HG03135 (cell line): ENCODE measurements at regions not wholly inside any gene's neighbourhood (a gene's known extent, or its start where the extent isn't known, plus 50 kb on each side); places are given as distances from the start of the nearest gene placed in this dataset.
"Not testable (repeated sequence)": the region's sequence is repeated elsewhere in the genome, so short reads cannot be mapped to it uniquely, and the experiment has no call there.

Source experiments
- ATAC-seq: cut with Tn5 transposase; IDR thresholded peaks from one replicate; pipeline ENCODE4 v1.9.1; 2021; ENCODE audit warnings: mild to moderate bottlenecking, moderate library complexity; ENCODE audit not compliant: unreplicated experiment

DNA sequence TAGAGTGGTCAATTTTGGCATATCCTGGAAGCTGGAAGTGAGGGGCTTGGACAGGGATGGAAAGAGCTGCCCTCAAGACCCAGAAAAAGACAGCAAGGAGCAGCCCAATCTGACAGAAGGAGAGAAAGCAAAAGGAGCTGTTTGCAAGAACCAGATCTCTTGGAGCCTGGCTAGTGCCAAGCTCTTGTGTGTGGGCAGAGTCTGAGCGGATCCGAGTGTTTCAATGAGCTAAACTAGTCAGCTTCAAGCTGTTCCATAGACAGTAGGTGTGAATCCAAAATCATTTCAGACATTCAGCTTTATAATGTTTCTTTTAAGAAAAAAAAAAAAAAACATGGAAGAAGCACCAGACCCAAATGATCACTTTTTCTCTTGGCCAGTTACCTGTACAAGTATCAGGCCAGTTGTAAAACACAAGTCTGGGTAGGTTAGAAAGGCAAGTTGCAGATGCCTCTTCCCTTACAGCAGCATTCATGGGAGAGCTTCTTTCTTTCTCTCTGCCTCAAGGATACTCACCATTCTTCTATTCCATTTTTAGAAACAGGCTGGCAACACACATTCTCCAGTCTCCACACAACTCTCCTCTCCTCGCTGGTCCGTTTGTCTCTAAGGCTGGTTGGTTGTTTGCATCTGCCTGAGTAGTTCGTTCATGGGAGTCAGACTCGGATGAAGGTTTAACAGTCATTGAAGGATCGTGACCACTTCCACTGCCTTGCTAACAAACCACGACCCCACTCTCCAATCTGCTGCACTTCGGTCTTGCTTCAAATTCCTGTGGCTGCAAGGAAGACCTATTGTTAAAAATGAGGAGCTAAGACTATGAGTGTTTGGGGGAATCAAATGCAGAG, 105.2 kb upstream of the GATB start:
- ATAC-seq: no peak

DNA sequence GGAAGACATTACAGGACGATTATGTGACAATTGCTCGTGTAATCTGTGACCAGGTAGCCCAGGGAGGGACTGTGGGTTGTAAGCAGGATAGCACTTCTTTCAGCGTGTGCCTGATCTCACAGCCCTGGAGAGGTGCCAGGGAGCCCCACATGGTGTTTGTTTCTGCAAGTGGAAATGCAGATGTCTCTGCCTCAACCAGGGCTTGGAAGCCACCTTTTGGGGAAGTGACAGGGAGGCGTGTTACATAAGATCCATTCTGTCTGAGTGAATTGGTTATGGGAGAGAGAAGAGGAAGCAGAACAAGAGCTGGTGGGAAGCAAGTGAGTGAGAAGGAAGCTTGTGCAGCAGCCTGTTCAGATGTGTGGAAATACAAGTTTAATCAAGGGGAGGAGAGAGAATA, 104.5 kb upstream of the GATB start:
- ATAC-seq: no peak

GRCh38 chr4:151864068-151864467, 103.3 kb upstream of the GATB start:
- ATAC-seq: no peak

GRCh38 chr4:151862766-151863165, 102.0 kb upstream of the GATB start:
- no peak for ATAC-seq

- no peak for ATAC-seq
Observed at GRCh38 chr4:151860561-151861093, 99.8 kb upstream of the GATB start.

DNA sequence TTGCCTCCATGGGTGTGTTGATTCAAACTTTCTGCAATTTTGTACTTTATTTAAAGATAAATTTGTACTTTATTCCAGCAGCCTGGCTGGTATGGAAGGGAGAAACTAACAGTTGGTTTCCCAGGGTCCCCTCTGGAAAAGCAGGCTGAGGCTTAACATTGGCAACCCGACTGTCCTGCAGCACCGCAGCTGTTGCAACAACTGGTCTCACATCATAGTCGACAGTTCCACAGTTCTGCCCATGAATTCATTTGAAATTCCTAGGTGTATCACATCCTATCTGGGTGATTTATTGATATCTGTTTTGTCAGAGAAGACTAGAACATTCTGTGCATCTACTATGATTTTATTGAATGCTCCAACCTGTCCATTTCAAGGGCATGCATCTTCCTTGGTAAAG, 98.8 kb upstream of the GATB start:
- no peak for ATAC-seq

DNA sequence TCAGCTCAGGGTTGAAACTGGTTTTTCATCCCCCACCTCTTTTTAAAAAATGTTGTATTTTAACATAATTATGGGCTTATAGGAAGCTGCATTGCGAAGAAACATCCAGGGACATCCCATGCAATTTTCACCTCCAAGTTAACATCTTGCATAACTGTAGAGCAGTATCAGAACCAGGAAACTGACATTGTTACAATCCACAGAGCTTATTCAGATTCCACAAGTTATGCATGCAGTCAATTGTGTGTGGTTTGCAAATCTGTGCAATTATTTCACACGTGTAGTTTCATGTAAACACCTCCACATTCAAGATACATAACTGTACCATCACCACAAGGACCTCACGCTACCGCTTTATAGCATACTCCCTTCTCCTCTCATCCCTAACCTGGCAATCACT, 97.5 kb upstream of the GATB start:
- no peak for ATAC-seq

- no peak for ATAC-seq
Observed at GRCh38 chr4:151857368-151857767, 96.6 kb upstream of the GATB start.

DNA sequence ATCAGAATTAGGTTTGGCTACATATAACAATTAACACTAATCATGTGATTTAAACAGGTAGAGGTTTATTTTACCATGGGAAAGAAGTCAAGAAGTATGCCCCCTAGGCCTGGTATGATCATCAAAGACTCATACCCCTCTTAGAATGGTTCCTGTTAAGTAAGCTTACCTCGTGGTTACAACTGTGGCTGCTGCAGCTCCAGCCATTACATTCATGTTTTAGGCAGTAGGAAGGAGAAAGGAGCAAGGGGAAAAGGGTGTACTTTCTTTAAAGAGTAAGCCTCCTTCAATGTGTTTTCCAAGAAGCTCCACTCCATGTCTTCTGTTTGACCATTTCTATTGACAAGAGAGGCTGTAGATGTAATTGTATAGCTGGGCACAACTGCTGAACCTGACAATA, 94.9 kb upstream of the GATB start:
- ATAC-seq: no peak

DNA sequence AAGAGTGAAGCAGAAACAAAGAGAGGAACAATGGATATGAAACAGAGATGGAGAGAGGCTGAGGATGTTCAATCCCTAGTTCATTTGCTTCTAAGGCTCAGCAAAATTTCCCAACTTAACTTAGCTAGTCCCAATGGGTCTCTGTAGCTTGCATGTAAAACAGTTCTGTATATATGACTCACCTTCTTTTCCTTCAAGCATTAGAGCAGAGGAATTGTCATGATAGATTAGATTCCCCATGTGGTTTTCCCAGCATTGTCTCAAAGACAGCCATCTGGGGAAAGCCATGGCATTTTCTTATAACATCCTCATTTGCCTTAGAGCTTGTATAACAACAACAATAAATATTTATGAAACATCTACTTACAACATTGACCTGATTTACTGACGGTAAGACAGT, 93.9 kb upstream of the GATB start:
- ATAC-seq: no peak

- no peak for ATAC-seq
Observed at GRCh38 chr4:151853034-151853433, 92.2 kb upstream of the GATB start.

DNA sequence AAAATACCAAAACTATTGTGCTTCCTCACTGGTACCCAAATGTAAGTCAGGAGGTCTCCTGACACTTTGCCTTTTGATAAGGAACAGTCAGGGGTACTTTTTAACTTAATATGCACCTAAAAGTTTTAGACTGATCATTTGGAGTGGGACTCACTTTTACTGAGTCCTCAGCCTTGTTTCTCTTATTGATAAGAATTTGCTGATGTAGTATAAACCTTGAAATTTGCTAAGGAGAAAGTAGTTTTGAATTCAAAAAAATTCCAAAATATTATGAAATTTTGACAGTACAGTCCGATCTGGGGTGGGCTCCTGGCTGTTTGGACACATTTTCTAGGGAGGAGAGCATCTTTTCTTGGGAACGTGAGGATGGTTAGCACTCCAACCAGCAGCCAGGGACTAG, 91.4 kb upstream of the GATB start:
- ATAC-seq: no peak

DNA sequence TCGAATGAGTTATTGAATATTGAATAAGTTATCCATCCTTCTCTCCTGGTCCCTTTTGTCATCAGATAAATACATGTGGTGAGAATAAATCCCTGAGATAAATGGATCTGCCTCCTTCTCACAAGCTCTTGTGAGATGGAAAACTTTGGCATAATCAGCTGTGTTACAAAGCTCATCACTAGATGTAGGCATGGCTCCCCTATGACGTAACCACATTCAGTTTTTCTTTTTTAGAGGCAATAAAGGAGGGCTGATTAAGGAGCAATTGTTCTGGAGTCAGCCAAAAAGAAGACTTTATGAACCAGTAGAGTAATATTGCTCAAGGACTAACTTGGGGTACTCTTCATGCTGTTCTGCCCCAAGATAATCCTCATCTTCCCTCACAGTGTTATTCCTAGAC, 90.5 kb upstream of the GATB start:
- ATAC-seq: no peak

GRCh38 chr4:151850791-151851213, 90.0 kb upstream of the GATB start:
- no peak for ATAC-seq

GRCh38 chr4:151845551-151845950, 84.7 kb upstream of the GATB start:
- not testable (repeated sequence) for ATAC-seq

GRCh38 chr4:151842430-151843079, 81.7 kb upstream of the GATB start:
- no peak for ATAC-seq

DNA sequence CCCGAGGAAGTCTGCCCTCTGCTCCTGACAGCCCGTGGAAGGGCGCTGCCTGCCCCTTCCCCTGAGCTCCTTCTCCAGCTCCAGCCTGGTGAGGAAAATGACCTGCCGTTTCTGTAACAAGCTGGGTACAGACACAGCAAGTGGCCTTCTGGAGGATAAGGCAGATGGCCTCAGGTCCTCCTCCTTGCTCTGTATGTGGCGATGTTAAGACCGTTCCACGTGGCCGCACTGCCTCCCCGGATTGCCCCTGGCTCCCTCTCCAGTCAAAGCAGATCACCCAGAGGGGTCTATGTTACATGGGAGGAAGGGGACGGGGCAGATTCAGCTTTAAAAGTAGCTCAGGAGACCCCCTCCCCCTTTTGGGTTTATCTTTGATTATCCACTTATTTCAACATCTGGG, 80.3 kb upstream of the GATB start:
- no peak for ATAC-seq

DNA sequence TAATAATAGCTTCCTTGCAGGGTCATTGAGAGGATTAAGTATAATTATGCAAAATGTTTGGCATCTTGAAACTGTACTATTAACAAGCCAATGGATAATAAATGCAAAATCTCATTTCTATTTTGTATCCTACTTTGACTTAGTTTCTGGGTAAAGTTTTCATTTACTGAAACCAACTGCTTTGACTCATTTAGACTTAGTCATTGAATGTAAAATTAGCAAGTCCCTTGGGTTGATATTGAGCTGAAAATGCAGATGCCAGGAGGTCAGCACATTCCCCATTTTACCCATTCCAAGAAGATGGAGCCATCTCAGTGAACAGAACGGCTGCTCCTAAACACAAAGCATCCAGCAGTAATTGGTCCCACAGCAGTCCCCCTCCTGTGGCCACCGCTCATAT, 74.7 kb upstream of the GATB start:
- ATAC-seq: no peak

DNA sequence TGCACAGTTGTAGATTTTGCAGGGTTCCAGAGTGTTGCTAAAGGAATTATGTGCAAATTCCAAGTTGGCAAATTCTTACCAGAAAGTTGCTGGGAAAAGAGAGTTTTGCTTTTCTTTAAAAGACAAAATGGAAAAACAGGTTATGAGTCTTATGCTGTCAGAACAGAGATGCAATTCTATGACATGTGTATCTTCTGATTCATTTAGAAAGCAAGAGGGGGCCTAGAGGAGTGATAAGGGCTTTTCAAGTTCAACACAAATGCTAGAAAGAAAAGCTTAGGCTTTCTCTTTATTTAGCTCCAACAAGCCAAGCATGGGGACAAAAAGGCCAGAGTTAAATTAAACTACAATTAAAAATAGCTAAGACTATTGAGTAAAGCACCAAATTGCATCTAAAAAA, 72.4 kb upstream of the GATB start:
- no peak for ATAC-seq

- no peak for ATAC-seq
Observed at GRCh38 chr4:151831526-151831925, 70.7 kb upstream of the GATB start.

- ATAC-seq: no peak
Observed at GRCh38 chr4:151830168-151830567, 69.4 kb upstream of the GATB start.

DNA sequence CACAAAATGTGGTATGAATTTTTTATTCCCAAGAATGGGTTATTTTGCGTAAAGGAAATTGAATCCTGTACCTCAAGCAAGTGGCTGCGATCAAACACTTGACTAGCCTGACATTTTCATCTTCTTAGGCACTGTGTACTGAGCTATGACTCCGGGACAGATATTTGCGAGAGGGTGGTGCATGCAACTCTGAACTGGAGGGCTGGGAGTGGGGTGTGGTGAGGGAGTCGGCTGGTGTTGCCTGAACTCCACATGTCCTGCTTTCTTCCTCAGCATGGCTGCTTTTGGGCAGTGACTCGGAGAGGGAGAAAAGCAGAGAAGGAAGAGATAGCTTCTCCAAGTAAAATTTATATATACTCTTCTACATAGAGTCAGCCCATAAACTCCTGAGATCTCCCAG, 68.5 kb upstream of the GATB start:
- no peak for ATAC-seq
